ENCODE measurements at regions not wholly inside any gene's neighbourhood (a gene's known extent, or its start where the extent isn't known, plus 50 kb on each side); places are given as distances from the start of the nearest gene placed in this dataset.

- no peak for TF ChIP-seq GABPA (tag; conservative IDR thresholded peaks at IDR 0.05; ENCODE audit: low read depth)
- TF ChIP-seq AFF1 (IDR thresholded peaks at IDR 0.05; ENCODE audit: low read depth in 1 of 2, partially characterized antibody in 2 of 2), result no peak
- TF ChIP-seq, protein P1, sequence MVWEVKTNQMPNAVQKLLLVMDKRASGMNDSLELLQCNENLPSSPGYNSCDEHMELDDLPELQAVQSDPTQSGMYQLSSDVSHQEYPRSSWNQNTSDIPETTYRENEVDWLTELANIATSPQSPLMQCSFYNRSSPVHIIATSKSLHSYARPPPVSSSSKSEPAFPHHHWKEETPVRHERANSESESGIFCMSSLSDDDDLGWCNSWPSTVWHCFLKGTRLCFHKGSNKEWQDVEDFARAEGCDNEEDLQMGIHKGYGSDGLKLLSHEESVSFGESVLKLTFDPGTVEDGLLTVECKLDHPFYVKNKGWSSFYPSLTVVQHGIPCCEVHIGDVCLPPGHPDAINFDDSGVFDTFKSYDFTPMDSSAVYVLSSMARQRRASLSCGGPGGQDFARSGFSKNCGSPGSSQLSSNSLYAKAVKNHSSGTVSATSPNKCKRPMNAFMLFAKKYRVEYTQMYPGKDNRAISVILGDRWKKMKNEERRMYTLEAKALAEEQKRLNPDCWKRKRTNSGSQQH (CRISPR knock-in tag; IDR thresholded peaks at IDR 0.05), result no peak
- no peak for TF ChIP-seq SLC30A9 (CRISPR knock-in tag; IDR thresholded peaks at IDR 0.05)
- TF ChIP-seq TRIM25 (IDR thresholded peaks at IDR 0.05; ENCODE audit: borderline replicate concordance), result no peak
- TF ChIP-seq SNRNP70 (optimal IDR thresholded peaks at IDR 0.05; ENCODE audit: low read depth, low read length), result no peak
- no peak for TF ChIP-seq BDP1 (IDR thresholded peaks at IDR 0.05; ENCODE audit: insufficient read depth, insufficient read length)
- TF ChIP-seq ZNF263 (CRISPR knock-in tag; IDR thresholded peaks at IDR 0.05; ENCODE audit: borderline replicate concordance), result no peak
- no peak for TF ChIP-seq RCOR1 (IDR thresholded peaks at IDR 0.05; ENCODE audit: borderline replicate concordance in 1 of 2, low read depth in 2 of 2, low read length in 2 of 2)
- TF ChIP-seq NR2F6 (CRISPR knock-in tag; IDR thresholded peaks at IDR 0.05), result no peak
- TF ChIP-seq ZNF354B (CRISPR knock-in tag; IDR thresholded peaks at IDR 0.05), result no peak
Observed at GRCh38 chr7:26954951-26955350, 90.6 kb upstream of the SKAP2 start (continued).

Data from K562 (cell line).